Pulmonary artery endothelial cell (primary cell): ENCODE measurements at regions not wholly inside any gene's neighbourhood (a gene's known extent, or its start where the extent isn't known, plus 50 kb on each side); places are given as distances from the start of the nearest gene placed in this dataset.
"Not testable (repeated sequence)": the region's sequence is repeated elsewhere in the genome, so short reads cannot be mapped to it uniquely, and the experiment has no call there.

Source experiments
- DNase-seq: peaks from one replicate; pipeline ENCODE4 v3.0.0-alpha.2; 2011; ENCODE audit warnings: low read depth, low spot score

- no peak for DNase-seq
These were observed 137.7 kb upstream of the MMADHC start for GRCh38 chr2:149725234-149725633.

- DNase-seq: no peak
These were observed 136.5 kb upstream of the MMADHC start for GRCh38 chr2:149724091-149724490.

- no peak for DNase-seq
These were observed 133.0 kb upstream of the MMADHC start for GRCh38 chr2:149720615-149721014.

GRCh38 chr2:149719695-149720094 is 132.1 kb upstream of the MMADHC start:
- DNase-seq: no peak

GRCh38 chr2:149716687-149717086 is 129.1 kb upstream of the MMADHC start:
- DNase-seq: no peak

- no peak for DNase-seq
These were observed 128.3 kb upstream of the MMADHC start for GRCh38 chr2:149715894-149716293.

- DNase-seq: no peak
These were observed 127.5 kb upstream of the MMADHC start for GRCh38 chr2:149715005-149715592.

GRCh38 chr2:149709496-149710263 is 122.1 kb upstream of the MMADHC start:
- DNase-seq: no peak

GRCh38 chr2:149703281-149703680 is 115.7 kb upstream of the MMADHC start:
- DNase-seq: peak; percentile 58

GRCh38 chr2:149702571-149702970 is 115.0 kb upstream of the MMADHC start:
- DNase-seq: no peak

GRCh38 chr2:149701241-149701640 is 113.7 kb upstream of the MMADHC start:
- DNase-seq: no peak

- no peak for DNase-seq
These were observed 105.4 kb upstream of the MMADHC start for GRCh38 chr2:149692961-149693396.

- no peak for DNase-seq
These were observed 103.2 kb upstream of the MMADHC start for GRCh38 chr2:149690825-149691224.

- no peak for DNase-seq
These were observed 99.5 kb upstream of the MMADHC start for GRCh38 chr2:149687052-149687427.

- DNase-seq: no peak
These were observed 98.8 kb upstream of the MMADHC start for GRCh38 chr2:149686136-149687051.

GRCh38 chr2:149685401-149685800 is 97.8 kb upstream of the MMADHC start:
- DNase-seq: not testable (repeated sequence)

GRCh38 chr2:149679286-149679685 is 91.7 kb upstream of the MMADHC start:
- no peak for DNase-seq

- DNase-seq: no peak
These were observed 89.8 kb upstream of the MMADHC start for GRCh38 chr2:149677416-149677815.

- DNase-seq: no peak
These were observed 82.5 kb upstream of the MMADHC start for GRCh38 chr2:149670086-149670485.

GRCh38 chr2:149666809-149667320 is 79.3 kb upstream of the MMADHC start:
- no peak for DNase-seq

- no peak for DNase-seq
These were observed 77.3 kb upstream of the MMADHC start for GRCh38 chr2:149664896-149665295.

- no peak for DNase-seq
These were observed 75.0 kb upstream of the MMADHC start for GRCh38 chr2:149662556-149662955.
